D721Med (cell line): ENCODE measurements at regions not wholly inside any gene's neighbourhood (a gene's known extent, or its start where the extent isn't known, plus 50 kb on each side); places are given as distances from the start of the nearest gene placed in this dataset.
"Not testable (repeated sequence)": the region's sequence is repeated elsewhere in the genome, so short reads cannot be mapped to it uniquely, and the experiment has no call there.

Experiments
- DNase-seq: peaks from one replicate; pipeline ENCODE4 v3.0.0; 2011; ENCODE audit warnings: low spot score; ENCODE audit not compliant: insufficient read length
- FAIRE-seq: peaks from 2 replicates; lab custom pipeline; 2011; peaks lifted over from hg19 to GRCh38; lab: Jason Lieb, UNC
- CTCF ChIP-seq: IDR thresholded peaks from 2 replicates; pipeline ENCODE4 v1.5.1; 2012; ENCODE audit warnings: mild to moderate bottlenecking, control low read depth; ENCODE audit not compliant: insufficient read depth; ENCODE audit errors: missing control alignments

GRCh38 chr12:92416385-92416812 is 270.8 kb upstream of the BTG1 start:
- DNase-seq (no peak), FAIRE-seq (no peak)
- TF ChIP-seq CTCF: no peak

- DNase-seq (no peak), FAIRE-seq (no peak)
- TF ChIP-seq CTCF: no peak
Measured at GRCh38 chr12:92414170-92415070, 268.8 kb upstream of the BTG1 start.

GRCh38 chr12:92413286-92413685 is 267.6 kb upstream of the BTG1 start:
- FAIRE-seq (no peak), DNase-seq (no peak)
- TF ChIP-seq CTCF: no peak

- DNase-seq (no peak), FAIRE-seq (no peak)
- TF ChIP-seq CTCF: no peak
Measured at GRCh38 chr12:92412856-92413255, 267.2 kb upstream of the BTG1 start.

- FAIRE-seq: no peak
Measured at GRCh38 chr12:92411687-92412086, 266.0 kb upstream of the BTG1 start.

GRCh38 chr12:92408072-92408900 is 262.6 kb upstream of the BTG1 start:
- TF ChIP-seq CTCF: peak; percentile 17
- FAIRE-seq: no peak

More at GRCh38 chr12:92411687-92412086, 266.0 kb upstream of the BTG1 start:
- TF ChIP-seq CTCF: no peak
- DNase-seq: no peak

GRCh38 chr12:92406404-92407070 is 260.9 kb upstream of the BTG1 start:
- FAIRE-seq, DNase-seq: not testable (repeated sequence)

More at GRCh38 chr12:92408072-92408900, 262.6 kb upstream of the BTG1 start:
- no peak for DNase-seq

GRCh38 chr12:92405801-92406251 is 260.2 kb upstream of the BTG1 start:
- DNase-seq, FAIRE-seq: not testable (repeated sequence)
